HG03439 (cell line): ENCODE measurements at regions not wholly inside any gene's neighbourhood (a gene's known extent, or its start where the extent isn't known, plus 50 kb on each side); places are given as distances from the start of the nearest gene placed in this dataset.

Experiments
- ATAC-seq: cut with Tn5 transposase; IDR thresholded peaks from one replicate; pipeline ENCODE4 v1.9.1; 2021; ENCODE audit warnings: mild to moderate bottlenecking, moderate library complexity; ENCODE audit not compliant: unreplicated experiment

DNA sequence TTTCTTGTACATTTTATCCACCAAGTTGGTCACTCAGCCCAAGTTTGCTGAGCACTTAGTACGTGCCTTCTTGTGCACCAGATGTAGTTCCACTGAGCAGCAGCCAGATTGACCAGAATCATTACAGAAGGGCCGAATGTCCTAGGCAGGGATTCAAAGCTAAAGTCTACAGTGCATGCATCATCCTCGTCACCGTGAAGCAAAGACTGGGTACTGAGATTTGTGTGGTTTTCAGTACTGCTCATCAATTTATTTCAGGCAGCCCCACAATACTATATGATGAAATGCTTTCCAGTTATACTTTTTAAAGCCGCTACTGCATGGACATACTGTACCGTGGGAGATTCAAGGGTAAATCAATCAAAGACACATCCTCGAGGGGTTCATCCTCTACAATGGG, 227.0 kb downstream of the ARRDC4 start:
- ATAC-seq = no peak

DNA sequence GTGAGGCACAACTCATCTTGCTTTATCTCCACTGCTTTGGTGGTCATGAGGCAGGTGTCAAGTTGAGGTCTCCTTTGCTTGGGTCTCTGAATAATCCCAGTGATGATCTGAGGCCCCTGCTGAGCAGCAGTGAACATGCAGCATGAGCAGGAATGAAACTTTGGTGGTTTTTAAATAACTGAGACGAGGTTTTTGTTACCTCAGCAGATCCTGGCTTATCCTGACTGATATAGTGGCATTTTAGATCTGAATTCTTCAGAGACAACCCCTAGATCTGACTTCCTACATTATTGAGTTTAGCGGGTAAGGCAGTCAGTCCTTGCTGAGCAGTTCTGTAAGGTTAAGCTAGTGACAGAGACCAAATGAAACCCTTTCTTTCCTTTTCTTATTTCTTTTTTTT, 230.4 kb downstream of the ARRDC4 start:
- no peak for ATAC-seq

GRCh38 chr15:98195796-98196195, 235.3 kb downstream of the ARRDC4 start:
- ATAC-seq = no peak

GRCh38 chr15:98196371-98196770, 235.9 kb downstream of the ARRDC4 start:
- no peak for ATAC-seq

- ATAC-seq = no peak
Observed at GRCh38 chr15:98202256-98202655, 241.8 kb downstream of the ARRDC4 start.

DNA sequence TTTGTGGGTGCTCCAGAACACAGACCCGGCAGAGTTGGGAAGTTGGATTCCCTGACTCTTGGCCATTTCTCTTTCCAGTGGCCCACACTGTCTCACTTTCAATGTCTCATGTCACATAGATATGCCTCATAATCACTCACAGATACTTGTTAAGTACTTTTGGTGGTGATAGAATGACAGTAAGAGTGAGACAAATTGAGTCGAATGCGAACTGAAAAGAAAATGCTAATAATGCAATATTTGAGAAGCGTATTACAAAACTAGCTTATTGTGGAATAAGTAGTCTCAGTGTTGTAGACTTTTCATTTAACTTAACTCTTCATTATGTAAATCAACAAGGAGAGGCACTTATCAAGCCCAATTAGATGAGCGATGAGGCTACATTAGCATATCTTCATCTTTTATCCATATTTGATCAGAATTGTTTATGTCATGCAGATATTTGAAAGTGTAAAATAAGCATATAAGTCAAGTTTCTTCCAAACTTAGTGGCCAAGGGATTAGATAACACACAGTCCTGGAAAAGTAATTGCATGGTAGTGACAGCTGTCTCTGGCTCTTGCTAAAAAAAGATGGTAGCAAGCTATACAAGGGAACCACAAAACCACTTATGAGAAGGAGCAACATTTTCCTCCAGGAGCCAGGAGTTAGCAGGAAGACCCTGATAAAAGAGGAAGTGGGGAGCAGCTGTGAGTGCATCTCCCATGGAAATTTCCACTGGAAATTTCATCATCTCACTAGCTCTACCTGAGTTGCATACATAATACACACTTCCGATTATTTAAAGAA, 243.6 kb downstream of the ARRDC4 start:
- no peak for ATAC-seq

DNA sequence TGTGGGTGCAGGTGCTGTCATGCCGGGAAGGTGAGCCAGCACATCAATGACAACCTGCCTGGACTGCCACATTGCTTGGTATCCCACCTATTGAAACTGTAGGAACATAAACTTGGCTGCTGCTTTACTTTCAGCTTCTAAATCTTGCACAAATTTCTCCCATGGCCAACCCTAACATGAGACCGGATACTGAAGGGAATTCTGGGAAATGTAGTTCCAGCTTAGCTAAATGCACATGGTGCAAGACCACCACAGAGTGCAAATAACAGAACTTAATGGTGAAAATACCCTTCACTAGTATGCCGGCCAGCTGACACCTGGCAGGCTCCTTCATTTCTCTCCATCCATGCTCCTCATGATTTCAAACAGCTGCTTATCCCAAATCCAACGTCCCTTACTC, 247.4 kb downstream of the ARRDC4 start:
- no peak for ATAC-seq

DNA sequence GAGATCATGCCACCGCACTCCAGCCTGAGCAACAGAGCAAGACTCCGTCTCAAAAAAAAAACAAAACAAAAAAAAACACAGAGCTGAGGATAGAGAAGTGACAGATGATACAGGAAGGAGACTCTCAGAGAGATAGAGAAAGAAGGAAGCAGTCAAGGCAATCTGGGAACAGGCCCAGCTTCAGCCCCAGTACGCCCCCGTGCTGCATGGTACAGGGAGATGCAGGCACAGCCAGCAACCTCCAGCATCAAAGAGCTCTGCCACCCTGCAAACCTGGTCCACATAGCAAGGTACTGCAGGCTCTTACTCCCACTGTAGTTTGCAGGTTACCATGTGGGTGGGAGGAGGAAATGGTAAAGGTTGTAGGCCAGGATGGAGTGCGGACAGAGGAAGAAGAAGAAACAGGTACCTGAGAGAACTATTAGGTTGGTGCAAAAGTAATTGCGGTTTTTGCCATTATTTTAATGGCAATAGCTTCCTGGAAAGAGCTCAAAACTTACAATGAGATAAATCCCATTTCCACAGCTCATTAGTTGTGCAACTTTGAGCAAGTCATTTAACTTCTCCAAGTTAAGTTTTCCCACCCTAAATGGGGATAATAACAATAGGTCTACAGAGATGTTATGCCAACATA, 253.0 kb downstream of the ARRDC4 start:
- ATAC-seq = no peak

DNA sequence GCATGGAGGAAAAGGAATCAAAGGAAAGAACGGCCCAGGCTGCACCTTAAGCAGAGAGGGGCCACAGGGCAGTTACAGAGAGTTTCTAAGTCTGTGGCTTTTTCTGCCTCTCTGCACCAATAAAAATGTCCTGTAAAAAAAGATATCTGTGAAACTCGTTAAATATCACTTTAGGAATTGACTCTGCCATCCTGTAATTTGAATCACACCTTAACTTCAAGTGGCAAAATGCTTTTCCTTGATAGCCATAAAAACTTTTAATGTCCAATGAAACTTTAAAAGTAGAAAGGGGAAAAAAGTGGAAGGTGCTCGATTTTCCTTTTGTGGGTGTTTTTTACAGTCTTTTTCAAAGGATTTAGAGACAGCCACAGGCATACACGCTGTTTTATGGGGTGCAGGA, 255.7 kb downstream of the ARRDC4 start:
- no peak for ATAC-seq

DNA sequence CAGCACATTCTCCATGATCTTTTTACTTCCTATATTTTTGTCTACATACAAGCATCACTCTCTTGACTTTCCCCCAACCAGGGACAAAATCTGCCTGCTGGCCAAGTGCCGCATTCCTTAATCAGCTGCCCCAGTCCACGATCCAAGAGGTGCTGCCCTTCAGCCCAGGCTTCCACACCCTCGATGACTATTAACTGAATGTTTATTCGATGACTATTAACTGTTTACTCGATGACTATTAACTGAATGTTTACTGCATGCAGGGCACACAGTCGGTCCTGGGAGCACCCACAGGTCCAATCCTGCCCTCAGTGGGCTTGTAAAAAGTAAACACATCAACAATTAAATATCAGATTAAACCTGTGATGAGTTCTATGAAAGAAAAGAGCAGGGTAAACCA, 256.9 kb downstream of the ARRDC4 start:
- no peak for ATAC-seq

DNA sequence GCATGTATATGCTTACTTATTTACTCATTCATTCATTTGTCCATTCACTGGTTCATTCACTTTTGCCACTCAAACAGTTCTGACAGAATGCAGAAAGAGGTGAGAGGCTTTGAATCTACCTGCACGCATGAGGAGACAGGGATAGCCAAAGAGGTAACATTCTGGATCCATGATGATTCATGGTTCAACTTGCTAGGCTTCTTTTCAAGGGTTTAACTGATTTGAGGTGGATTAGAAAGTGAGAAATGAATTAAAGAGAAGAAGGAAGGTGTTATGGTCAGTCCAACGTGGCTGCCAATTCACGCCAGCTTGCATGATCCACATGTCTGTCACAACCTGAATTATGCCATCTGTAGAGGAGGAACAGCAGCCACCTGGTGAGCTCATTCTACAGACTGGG, 260.6 kb downstream of the ARRDC4 start:
- ATAC-seq = no peak

- no peak for ATAC-seq
Observed at GRCh38 chr15:98221577-98221976, 261.1 kb downstream of the ARRDC4 start.

GRCh38 chr15:98226149-98226548, 265.6 kb downstream of the ARRDC4 start:
- no peak for ATAC-seq

DNA sequence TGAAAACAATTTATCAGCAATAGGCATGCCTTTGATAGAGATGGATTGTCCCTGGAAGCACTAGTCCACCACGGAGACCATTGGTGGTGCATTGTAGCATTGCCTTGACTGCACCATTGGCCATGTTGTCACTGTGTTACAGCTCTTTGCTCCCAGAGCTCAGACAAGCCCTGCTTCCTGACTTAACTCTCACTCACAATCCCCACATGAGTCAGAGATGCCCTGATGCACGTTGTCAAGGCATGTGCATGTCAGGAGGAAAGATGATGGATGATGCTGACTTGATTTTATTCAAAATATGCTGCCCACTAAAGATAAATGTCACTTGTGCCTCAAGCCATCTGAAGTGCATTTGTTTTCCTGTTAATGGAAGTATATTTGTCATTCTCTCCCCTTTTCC, 266.1 kb downstream of the ARRDC4 start:
- ATAC-seq = no peak

GRCh38 chr15:98228846-98229245, 268.3 kb downstream of the ARRDC4 start:
- ATAC-seq = no peak

DNA sequence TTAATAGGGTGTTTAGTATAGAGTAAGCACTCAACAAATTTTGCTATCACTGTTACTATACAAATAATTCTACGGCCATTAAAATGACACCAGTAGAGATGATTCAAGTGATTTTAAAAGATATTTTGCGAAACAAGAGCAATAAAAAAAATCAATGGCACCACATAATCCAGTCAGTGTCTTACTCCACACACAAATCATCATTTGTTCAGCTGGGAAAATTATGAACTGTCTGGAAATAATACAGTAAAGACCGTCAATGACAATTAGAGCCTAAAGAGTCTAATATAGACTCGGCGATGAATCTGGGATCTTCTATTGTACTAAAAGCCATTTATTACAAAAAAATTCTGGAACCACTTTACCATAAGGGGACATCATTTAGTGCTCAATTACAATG, 270.5 kb downstream of the ARRDC4 start:
- ATAC-seq = no peak

DNA sequence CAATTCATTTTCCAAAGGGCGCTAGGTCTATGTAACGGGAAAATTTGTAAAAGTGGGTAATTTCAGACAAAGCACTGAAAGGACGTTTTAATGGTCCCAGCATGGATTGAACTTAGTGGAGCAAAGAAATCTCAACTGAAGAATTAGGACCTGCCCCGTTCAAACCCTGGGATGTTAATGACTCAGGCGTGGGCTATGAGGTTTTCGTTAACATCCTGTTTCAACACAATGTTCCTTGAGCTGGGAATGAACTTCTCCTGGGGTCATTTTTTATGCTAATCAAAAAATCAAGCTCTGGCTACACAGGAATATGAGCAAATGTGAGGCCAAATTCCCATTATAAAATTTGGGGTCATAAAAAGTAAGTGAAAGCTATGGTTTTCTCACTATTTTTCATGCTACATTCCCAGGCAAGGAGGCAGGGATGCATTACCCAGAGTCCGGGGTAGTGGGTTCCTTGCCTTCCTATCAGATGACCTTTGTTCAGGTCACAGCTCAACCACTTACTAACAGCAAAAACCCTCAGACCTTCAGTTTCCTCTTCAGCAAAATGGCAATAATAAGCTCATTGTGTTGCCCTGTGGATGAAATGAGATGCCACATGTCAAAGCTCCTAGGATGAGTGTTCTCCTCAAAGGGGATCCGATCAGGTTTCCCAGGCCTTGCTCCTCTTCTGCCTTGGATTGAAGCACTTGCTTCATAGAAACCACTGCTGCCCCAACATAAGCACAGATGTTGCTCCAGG, 271.4 kb downstream of the ARRDC4 start:
- ATAC-seq = no peak

DNA sequence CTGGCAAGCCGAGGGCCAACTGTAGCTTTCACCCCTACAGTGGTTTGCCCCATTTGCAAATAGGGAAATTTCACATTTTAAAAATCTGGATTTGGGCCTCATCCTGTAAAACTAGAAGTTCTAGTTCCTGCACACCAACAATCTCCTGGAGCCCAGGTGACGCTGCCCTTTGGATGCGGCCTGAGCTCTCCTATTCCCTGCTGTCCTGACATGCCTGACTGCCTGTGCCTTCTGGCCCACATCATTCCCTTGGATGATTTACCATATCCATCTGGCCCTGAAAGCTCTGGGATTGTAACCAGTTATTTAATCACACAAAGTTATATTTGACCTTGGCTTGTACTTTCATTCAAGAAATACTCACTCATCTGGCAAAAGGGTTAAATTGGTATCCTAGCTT, 272.3 kb downstream of the ARRDC4 start:
- ATAC-seq = no peak

- no peak for ATAC-seq
Observed at GRCh38 chr15:98233873-98234272, 273.4 kb downstream of the ARRDC4 start.

DNA sequence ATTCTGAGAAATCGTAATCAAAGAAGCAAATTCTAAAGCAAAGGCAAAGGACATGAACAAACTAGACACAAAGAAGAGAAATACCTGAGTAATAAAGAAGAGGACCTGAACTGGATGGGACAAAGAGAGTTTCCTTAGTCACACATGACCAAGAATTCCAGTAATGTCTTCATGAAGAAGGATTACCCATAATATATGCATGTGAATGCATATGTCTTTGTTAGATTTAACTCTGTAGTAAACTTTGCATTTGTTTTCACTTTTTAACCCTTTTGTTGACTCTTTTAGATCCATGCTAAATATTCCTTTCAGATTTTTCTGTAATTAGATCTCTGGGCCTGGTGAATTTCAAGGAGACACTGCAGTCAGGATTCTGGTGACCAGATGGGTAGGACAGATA, 279.8 kb downstream of the ARRDC4 start:
- ATAC-seq = no peak

DNA sequence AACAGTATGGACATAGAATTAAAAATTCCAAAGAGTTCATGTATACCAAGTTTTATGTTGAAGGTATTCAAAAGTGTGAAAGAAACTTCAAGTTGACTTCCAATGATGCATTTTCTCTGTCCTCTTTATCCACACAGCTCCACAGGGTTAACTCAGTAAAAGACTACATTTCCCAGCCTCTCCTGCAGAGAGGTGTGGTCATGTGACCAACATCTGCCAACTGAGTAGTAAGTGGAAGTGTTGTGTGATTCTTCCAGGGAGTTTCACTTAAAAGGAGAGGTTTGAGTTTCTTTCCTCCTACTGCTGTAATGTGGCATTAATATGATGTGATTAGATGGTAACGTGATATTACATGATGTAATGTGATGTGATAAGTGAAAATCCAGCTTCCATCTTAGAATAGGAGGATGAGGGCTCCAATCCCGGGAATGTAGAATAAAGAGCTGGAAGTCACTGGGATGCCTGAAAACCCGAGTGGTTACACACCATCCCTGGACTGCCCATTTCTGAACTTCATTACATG, 280.6 kb downstream of the ARRDC4 start:
- ATAC-seq = no peak

DNA sequence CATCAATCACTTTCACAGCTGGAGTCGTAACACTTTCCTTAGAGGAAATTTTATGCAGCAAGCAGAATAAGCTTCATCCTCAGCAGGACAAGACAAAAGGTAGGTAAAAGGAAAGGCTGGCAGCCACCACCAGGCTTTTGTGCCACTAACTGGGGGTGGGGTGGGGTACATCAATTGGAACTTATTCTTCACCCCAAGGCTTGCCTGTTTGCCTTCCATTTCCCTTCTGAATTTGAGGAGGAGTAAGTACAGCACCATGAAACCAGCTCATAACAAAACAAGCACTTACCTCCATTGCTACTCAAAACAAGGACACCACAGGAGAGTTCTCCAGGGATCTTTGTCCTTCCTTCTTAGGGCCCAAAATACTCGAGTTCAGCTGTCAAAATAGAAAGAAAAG, 296.8 kb downstream of the ARRDC4 start:
- ATAC-seq = no peak
